OCI-LY7 (cell line): ENCODE measurements at regions not wholly inside any gene's neighbourhood (a gene's known extent, or its start where the extent isn't known, plus 50 kb on each side); places are given as distances from the start of the nearest gene placed in this dataset.

Experiments
- BruUV-seq: library from RNA; stranded (reverse); fragments of 400-500 nt; replicated peaks from 2 replicates; lab custom pipeline; 2021; lab: Mats Ljungman, UMichigan
- CTCF ChIA-PET: fragments of 300-600 bp; sonication (Branson Sonifier 250); formaldehyde crosslinking; loops from one replicate; lab custom pipeline; 2022; ENCODE audit warnings: antibody characterized with exemption; ENCODE audit not compliant: unreplicated experiment; lab: Charles Lee
- POLR2A ChIA-PET: fragments of 300-600 bp; sonication (Branson Sonifier 250); formaldehyde crosslinking; loops from one replicate; lab custom pipeline; 2022; ENCODE audit warnings: antibody characterized with exemption; lab: Charles Lee
- DNase-seq: peaks from one replicate; pipeline ENCODE4 v3.0.0-alpha.2; 2015; ENCODE audit warnings: low spot score
- H2AFZ ChIP-seq: fragments of 200-600 bp; sonication (generic), shearing (Covaris generic); 2 replicates; pipeline ENCODE4 v1.6.1; 2014; ENCODE audit warnings: mild to moderate bottlenecking, antibody characterized with exemption, low read length, moderate library complexity
- H3K27ac ChIP-seq: fragments of 200-600 bp; sonication (generic); 2 replicates; pipeline ENCODE4 v1.5.1; 2014; ENCODE audit warnings: mixed run types, low read depth, mild to moderate bottlenecking, moderate library complexity, low read length, inconsistent platforms; ENCODE audit not compliant: poor library complexity, severe bottlenecking
- H3K36me3 ChIP-seq: fragments of 200-600 bp; sonication (generic); 2 replicates; pipeline ENCODE4 v1.6.1; 2014; ENCODE audit warnings: mild to moderate bottlenecking, antibody characterized with exemption, low read length, moderate library complexity, mixed read lengths; ENCODE audit not compliant: insufficient read depth
- H3K4me1 ChIP-seq: fragments of 200-600 bp; sonication (generic); 2 replicates; pipeline ENCODE4 v1.5.1; 2014; ENCODE audit warnings: mild to moderate bottlenecking, low read length; ENCODE audit not compliant: insufficient read depth, poor library complexity, severe bottlenecking
- H3K4me2 ChIP-seq: fragments of 200-600 bp; sonication (generic); 2 replicates; pipeline ENCODE4 v1.6.1; 2014; ENCODE audit warnings: mild to moderate bottlenecking, low read length
- H3K4me3 ChIP-seq: fragments of 200-600 bp; sonication (generic); 2 replicates; pipeline ENCODE4 v1.5.1; 2014; ENCODE audit warnings: mild to moderate bottlenecking, low read depth, low read length; ENCODE audit not compliant: poor library complexity, severe bottlenecking
- H3K79me2 ChIP-seq: fragments of 200-600 bp; sonication (generic); 2 replicates; pipeline ENCODE4 v1.6.1; 2016; ENCODE audit warnings: low read depth, mild to moderate bottlenecking, low read length, moderate library complexity, mixed read lengths; ENCODE audit not compliant: insufficient read depth
- H3K9me2 ChIP-seq: fragments of 200-600 bp; sonication (generic); 2 replicates; pipeline ENCODE4 v1.6.1; 2016; ENCODE audit warnings: mild to moderate bottlenecking, low read length, mixed read lengths; ENCODE audit not compliant: insufficient read depth
- H3K9me3 ChIP-seq: fragments of 200-600 bp; sonication (generic); 2 replicates; pipeline ENCODE4 v1.6.1; 2014; ENCODE audit warnings: mild to moderate bottlenecking, mixed run types, low read length, mixed read lengths
- H4K20me1 ChIP-seq: fragments of 200-600 bp; sonication (generic); 2 replicates; pipeline ENCODE4 v1.6.1; 2014; ENCODE audit warnings: mild to moderate bottlenecking, antibody characterized with exemption, low read length, moderate library complexity, mixed read lengths; ENCODE audit not compliant: insufficient read depth
- CTCF ChIP-seq: fragments of 200-600 bp; sonication (generic); conservative IDR thresholded peaks from 2 replicates; pipeline ENCODE4 v1.5.1; 2014; ENCODE audit warnings: mild to moderate bottlenecking, antibody characterized with exemption, low read length, moderate library complexity, mixed read lengths
- EZH2phosphoT487 ChIP-seq: fragments of 200-600 bp; sonication (generic); IDR thresholded peaks from 2 replicates; pipeline ENCODE4 v1.6.1; 2018; ENCODE audit warnings: low read depth, borderline replicate concordance, mild to moderate bottlenecking, mixed run types, antibody characterized with exemption, low read length, moderate library complexity, mixed read lengths
- intact Hi-C: fragments of 100-400 bp; cut with micrococcal nuclease; formaldehyde crosslinking; loops from one replicate; pipeline ENCODE4 v1.10.0; 2022; ENCODE audit not compliant: unreplicated experiment

- POLR2A ChIA-PET = no interaction called here
These were observed 419.3 kb upstream of the NBEA start for GRCh38 chr13:34522808-34523207.

GRCh38 chr13:34523406-34523805, 418.7 kb upstream of the NBEA start:
- H3K4me2 ChIP-seq = no peak overlapping the region
- H4K20me1 ChIP-seq = no peaks in the 10 kb centered on the region
- intact Hi-C loops = no loop called here
- DNase-seq = no peak
- TF ChIP-seq EZH2phosphoT487 (no peak), CTCF (no peak)
- H3K9me3 ChIP-seq = no peaks in the 10 kb centered on the region
- ChIA-PET CTCF (no interaction called here), POLR2A (no interaction called here)
- no peak overlapping the region for H3K27ac ChIP-seq
- BruUV-seq = no TSS peak
- no peaks in the 10 kb centered on the region for H3K79me2 ChIP-seq
- H3K36me3 ChIP-seq = no peaks in the 10 kb centered on the region
- H2AFZ ChIP-seq = no peak overlapping the region
- no peaks in the 10 kb centered on the region for H3K4me1 ChIP-seq
- H3K9me2 ChIP-seq = no peaks in the 10 kb centered on the region
- no peak overlapping the region for H3K4me3 ChIP-seq

More at GRCh38 chr13:34522808-34523207, 419.3 kb upstream of the NBEA start:
- H3K27ac ChIP-seq = no peak overlapping the region
- no peaks in the 10 kb centered on the region for H3K79me2 ChIP-seq
- no peaks in the 10 kb centered on the region for H3K4me1 ChIP-seq
- no peak for TF ChIP-seq EZH2phosphoT487
- TF ChIP-seq CTCF = no peak
- H3K4me2 ChIP-seq = no peak overlapping the region
- no peaks in the 10 kb centered on the region for H3K9me3 ChIP-seq
- H3K36me3 ChIP-seq = no peaks in the 10 kb centered on the region
- CTCF ChIA-PET = no interaction called here
- no peak overlapping the region for H3K4me3 ChIP-seq
- no peaks in the 10 kb centered on the region for H3K9me2 ChIP-seq
- no peak overlapping the region for H2AFZ ChIP-seq
- no peaks in the 10 kb centered on the region for H4K20me1 ChIP-seq
- no peak for DNase-seq
- intact Hi-C loops = no loop called here
- BruUV-seq = no TSS peak

- Histone ChIP-seq H3K27ac (no peak overlapping the region), H3K79me2 (no peaks in the 10 kb centered on the region), H3K4me1 (no peaks in the 10 kb centered on the region), H3K36me3 (no peaks in the 10 kb centered on the region), H3K9me3 (no peaks in the 10 kb centered on the region), H2AFZ (no peak overlapping the region), H3K9me2 (no peaks in the 10 kb centered on the region), H3K4me3 (no peak overlapping the region), H3K4me2 (no peak overlapping the region), H4K20me1 (no peaks in the 10 kb centered on the region)
- no peak for DNase-seq
- POLR2A ChIA-PET = no interaction called here
- CTCF ChIA-PET = no interaction called here
- TF ChIP-seq EZH2phosphoT487 = no peak
- TF ChIP-seq CTCF = no peak
- no TSS peak for BruUV-seq
- intact Hi-C loops = no loop called here
These were observed 408.1 kb upstream of the NBEA start for GRCh38 chr13:34533941-34534340.
